Fibroblast of pulmonary artery (primary cell): ENCODE measurements at regions not wholly inside any gene's neighbourhood (a gene's known extent, or its start where the extent isn't known, plus 50 kb on each side); places are given as distances from the start of the nearest gene placed in this dataset.

Source experiments
- DNase-seq: peaks from one replicate; pipeline ENCODE4 v3.0.0-alpha.2; 2010; ENCODE audit warnings: low read depth
- H3K4me3 ChIP-seq: replicated peaks from 2 replicates; pipeline ENCODE4 v1.5.1; 2011; ENCODE audit warnings: low read depth, mild to moderate bottlenecking, control low read depth, low read length, moderate library complexity
- CTCF ChIP-seq: IDR thresholded peaks from 2 replicates; pipeline ENCODE4 v1.5.1; 2011; ENCODE audit warnings: mild to moderate bottlenecking, control low read depth, low read length, inconsistent platforms; ENCODE audit errors: missing control alignments

GRCh38 chrX:39175418-39176057 is 374.3 kb downstream of the MID1IP1 start:
- no peak overlapping the region for H3K4me3 ChIP-seq
- TF ChIP-seq CTCF = no peak

GRCh38 chrX:39176105-39176504 is 374.8 kb downstream of the MID1IP1 start:
- DNase-seq = no peak
- no peak overlapping the region for H3K4me3 ChIP-seq
- TF ChIP-seq CTCF = no peak

More at GRCh38 chrX:39175418-39176057, 374.3 kb downstream of the MID1IP1 start:
- no peak for DNase-seq

GRCh38 chrX:39189431-39189830 is 388.2 kb downstream of the MID1IP1 start:
- TF ChIP-seq CTCF = no peak
- DNase-seq = no peak
- no peak overlapping the region for H3K4me3 ChIP-seq

- no peak for TF ChIP-seq CTCF
- DNase-seq = no peak
- no peak overlapping the region for H3K4me3 ChIP-seq
Observed at GRCh38 chrX:39194673-39195072, 393.4 kb downstream of the MID1IP1 start.

- no peak overlapping the region for H3K4me3 ChIP-seq
- no peak for DNase-seq
- no peak for TF ChIP-seq CTCF
Observed at GRCh38 chrX:39195156-39195555, 393.9 kb downstream of the MID1IP1 start.

GRCh38 chrX:39196192-39197102 is 395.2 kb downstream of the MID1IP1 start:
- no peak overlapping the region for H3K4me3 ChIP-seq
- DNase-seq = no peak

More at GRCh38 chrX:39196192-39197102, 395.2 kb downstream of the MID1IP1 start:
- no peak for TF ChIP-seq CTCF
